Natural killer cell (primary cell): ENCODE measurements at regions not wholly inside any gene's neighbourhood (a gene's known extent, or its start where the extent isn't known, plus 50 kb on each side); places are given as distances from the start of the nearest gene placed in this dataset.

Experiments used
- ATAC-seq, 3 donors: fragments of 150-1000 bp in 2 of 3; fragments of 200-7000 bp in 1 of 3; cut with Tn5 transposase; 1 replicate in 1 of 3; 2 replicates in 2 of 3; pipeline ENCODE4 v1.10.0; 2021; ENCODE audit warnings: mild to moderate bottlenecking in 2 of 3, moderate library complexity in 2 of 3
- DNase-seq, 2 donors: peaks; one replicate each; pipeline versions ENCODE4 v3.0.0 to v3.0.0-alpha.2; 2013 to 2021; ENCODE audit warnings: mixed read lengths in 1 of 2
- H3K27ac ChIP-seq: one replicate; pipeline ENCODE4 v1.5.1; 2013; ENCODE audit warnings: mild to moderate bottlenecking, low read length
- H3K27me3 ChIP-seq: one replicate; pipeline ENCODE4 v1.6.1; 2013; ENCODE audit warnings: low read length; ENCODE audit not compliant: control insufficient read depth, insufficient read depth
- H3K36me3 ChIP-seq: one replicate; pipeline ENCODE4 v1.6.1; 2013; ENCODE audit warnings: low read length; ENCODE audit not compliant: control insufficient read depth, insufficient read depth
- H3K4me1 ChIP-seq: one replicate; pipeline ENCODE4 v1.6.1; 2013; ENCODE audit warnings: low read length; ENCODE audit not compliant: control insufficient read depth, insufficient read depth
- H3K4me3 ChIP-seq: one replicate; pipeline ENCODE4 v1.5.1; 2013; ENCODE audit warnings: low read length
- H3K9me3 ChIP-seq: one replicate; pipeline ENCODE4 v1.6.1; 2013; ENCODE audit warnings: low read length; ENCODE audit not compliant: control insufficient read depth, insufficient read depth
- H3K27ac Mint-ChIP-seq, 2 donors: one replicate each; pipeline ENCODE4 v1.8.0; 2022; ENCODE audit warnings: mild to moderate bottlenecking in 2 of 2, mixed read lengths in 2 of 2, moderate library complexity in 1 of 2
- H3K27me3 Mint-ChIP-seq, 2 donors: one replicate each; pipeline ENCODE4 v1.8.0; 2022; ENCODE audit warnings: low read depth in 2 of 2, mixed read lengths in 2 of 2
- H3K36me3 Mint-ChIP-seq: one replicate; pipeline ENCODE4 v1.8.0; 2022; ENCODE audit warnings: mixed read lengths
- H3K4me1 Mint-ChIP-seq, 2 donors: one replicate each; pipeline ENCODE4 v1.8.0; 2022; ENCODE audit warnings: mixed read lengths in 2 of 2
- H3K4me3 Mint-ChIP-seq: one replicate; pipeline ENCODE4 v1.8.0; 2022; ENCODE audit warnings: mild to moderate bottlenecking, moderate library complexity, mixed read lengths
- H3K9me3 Mint-ChIP-seq, 2 donors: one replicate each; pipeline ENCODE4 v1.8.0; 2022; ENCODE audit warnings: mixed read lengths in 2 of 2
- WGBS: methylation state at CpG from one replicate; pipeline ENCODE4 v1.1.7; 2013; ENCODE audit warnings: missing lambda C conversion rate; ENCODE audit not compliant: insufficient coverage; 5-methylcytosine and 5-hydroxymethylcytosine counted together
- intact Hi-C: fragments of 100-400 bp; cut with micrococcal nuclease; formaldehyde crosslinking; loops from one replicate; pipeline ENCODE4 v1.14.2; 2022
- TF ChIP-seq, protein P1 (sequence below): fragments of 200-600 bp; IDR thresholded peaks from one replicate; pipeline ENCODE4 v1.8.0; 2022; ENCODE audit warnings: antibody characterized with exemption

DNA sequence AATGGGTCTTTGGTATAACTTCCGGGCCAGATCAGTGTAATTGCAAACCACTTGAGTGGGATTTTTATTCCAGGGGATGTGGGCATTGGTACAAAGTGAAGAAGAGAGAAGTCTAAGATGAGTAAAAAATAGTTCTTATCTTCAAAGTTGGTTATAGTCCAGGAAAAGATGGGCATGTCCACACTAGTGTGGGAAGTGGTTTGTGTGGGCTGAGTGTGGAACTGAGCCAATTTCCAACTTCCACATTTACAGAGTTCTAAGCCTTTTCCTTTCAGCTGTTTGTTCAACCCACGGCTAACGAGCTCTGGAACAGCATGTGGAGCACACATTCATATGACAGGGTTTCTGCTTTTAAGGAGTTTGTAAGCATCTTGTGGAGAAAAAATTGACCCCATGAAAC, 72.3 kb upstream of the IFNGR1 start:
- Histone ChIP-seq H3K4me1 (peaks cover 12% of the 10 kb centered on the region), H3K27me3 (no peaks in the 10 kb centered on the region), H3K4me3 (no peak overlapping the region), H3K9me3 (no peaks in the 10 kb centered on the region), H3K27ac (no peak overlapping the region), H3K36me3 (no peaks in the 10 kb centered on the region)
- TF ChIP-seq, protein P1, sequence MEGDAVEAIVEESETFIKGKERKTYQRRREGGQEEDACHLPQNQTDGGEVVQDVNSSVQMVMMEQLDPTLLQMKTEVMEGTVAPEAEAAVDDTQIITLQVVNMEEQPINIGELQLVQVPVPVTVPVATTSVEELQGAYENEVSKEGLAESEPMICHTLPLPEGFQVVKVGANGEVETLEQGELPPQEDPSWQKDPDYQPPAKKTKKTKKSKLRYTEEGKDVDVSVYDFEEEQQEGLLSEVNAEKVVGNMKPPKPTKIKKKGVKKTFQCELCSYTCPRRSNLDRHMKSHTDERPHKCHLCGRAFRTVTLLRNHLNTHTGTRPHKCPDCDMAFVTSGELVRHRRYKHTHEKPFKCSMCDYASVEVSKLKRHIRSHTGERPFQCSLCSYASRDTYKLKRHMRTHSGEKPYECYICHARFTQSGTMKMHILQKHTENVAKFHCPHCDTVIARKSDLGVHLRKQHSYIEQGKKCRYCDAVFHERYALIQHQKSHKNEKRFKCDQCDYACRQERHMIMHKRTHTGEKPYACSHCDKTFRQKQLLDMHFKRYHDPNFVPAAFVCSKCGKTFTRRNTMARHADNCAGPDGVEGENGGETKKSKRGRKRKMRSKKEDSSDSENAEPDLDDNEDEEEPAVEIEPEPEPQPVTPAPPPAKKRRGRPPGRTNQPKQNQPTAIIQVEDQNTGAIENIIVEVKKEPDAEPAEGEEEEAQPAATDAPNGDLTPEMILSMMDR, result no peak
- H3K4me1 Mint-ChIP-seq, result peaks cover 7 to 13% of the 10 kb centered on the region in 2 donors
- DNase-seq, result peak in 1 of 2 donors; percentile 16
- 16% methylated on average over 1 of the region's 3 CpGs for WGBS
- H3K36me3 Mint-ChIP-seq, result no peaks in the 10 kb centered on the region
- H3K4me3 Mint-ChIP-seq, result no peak overlapping the region
- intact Hi-C loops, result no loop called here
- no peak overlapping the region for H3K27ac Mint-ChIP-seq
- ATAC-seq, result peak in 2 of 3 donors; percentile 35 to 85
- peaks cover 12 to 33% of the 10 kb centered on the region in 2 donors for H3K27me3 Mint-ChIP-seq
- no peaks in the 10 kb centered on the region for H3K9me3 Mint-ChIP-seq

DNA sequence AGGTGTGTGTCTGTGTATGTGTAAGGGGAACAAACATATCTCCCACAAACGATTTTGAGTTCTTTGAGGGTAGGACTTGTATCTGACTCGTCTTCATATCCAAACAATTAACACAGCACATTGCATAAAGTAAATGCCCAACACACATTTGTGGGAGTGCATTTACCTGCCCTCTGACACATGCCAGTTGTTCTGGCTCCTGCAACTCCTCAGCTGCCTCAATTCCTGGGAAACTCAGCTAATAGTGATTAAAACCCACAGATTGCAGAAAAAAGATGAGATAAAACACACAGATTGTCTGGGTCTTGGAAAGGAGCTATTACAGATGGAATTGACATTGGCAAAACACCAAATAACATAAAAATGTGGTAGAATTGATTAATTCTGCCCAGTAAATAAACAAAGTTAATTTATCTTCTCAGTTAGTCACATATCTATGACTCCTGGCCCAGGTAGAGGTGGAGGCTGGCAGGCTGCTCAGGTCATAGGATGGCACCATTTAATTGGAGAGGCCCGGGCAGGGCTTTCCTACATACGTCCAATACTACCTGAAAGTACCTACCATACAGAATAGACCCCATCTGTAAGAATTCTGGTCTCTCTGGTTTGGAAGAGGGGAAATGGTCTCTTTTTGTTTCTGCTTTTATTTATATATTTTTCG, 71.5 kb upstream of the IFNGR1 start:
- Histone ChIP-seq H3K36me3 (no peaks in the 10 kb centered on the region), H3K4me3 (no peak overlapping the region), H3K4me1 (peaks cover 12% of the 10 kb centered on the region), H3K9me3 (no peaks in the 10 kb centered on the region), H3K27me3 (no peaks in the 10 kb centered on the region), H3K27ac (no peak overlapping the region)
- H3K27me3 Mint-ChIP-seq, result peaks cover 12 to 31% of the 10 kb centered on the region in 2 donors
- H3K4me1 Mint-ChIP-seq, result peaks cover 7 to 13% of the 10 kb centered on the region in 2 donors
- intact Hi-C loops, result no loop called here
- TF ChIP-seq, protein P1, result no peak
- no peaks in the 10 kb centered on the region for H3K9me3 Mint-ChIP-seq
- H3K4me3 Mint-ChIP-seq, result no peak overlapping the region
- ATAC-seq (no peak), DNase-seq (no peak)
- WGBS, result 58% methylated on average over 2 of the region's 5 CpGs
- H3K27ac Mint-ChIP-seq, result no peak overlapping the region
- H3K36me3 Mint-ChIP-seq, result no peaks in the 10 kb centered on the region

DNA sequence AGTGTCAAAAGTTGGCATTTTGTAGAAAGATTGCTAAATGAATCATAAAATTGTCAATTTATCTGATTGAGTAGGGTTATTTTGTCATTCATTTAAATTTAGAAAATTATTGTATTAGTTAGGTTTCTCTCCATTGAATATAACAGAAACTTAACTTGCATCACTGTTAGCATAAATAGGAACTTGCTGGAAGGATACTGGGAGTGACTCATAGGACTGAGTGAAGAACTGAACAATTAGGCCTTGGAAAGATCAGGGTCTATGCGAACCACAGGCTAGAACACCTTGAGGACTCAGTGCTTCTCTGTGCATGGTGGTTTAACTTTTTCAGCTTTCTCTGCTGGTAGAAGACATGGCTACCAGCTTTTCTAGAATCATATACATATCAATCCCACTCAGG, 67.7 kb upstream of the IFNGR1 start:
- no peak overlapping the region for H3K27ac ChIP-seq
- Mint-ChIP-seq H3K36me3 (no peaks in the 10 kb centered on the region), H3K4me1 (peaks cover 20 to 27% of the 10 kb centered on the region in 2 donors), H3K4me3 (no peak overlapping the region), H3K9me3 (peaks cover 2% of the 10 kb centered on the region in 2 donors), H3K27me3 (peaks cover 28 to 49% of the 10 kb centered on the region in 2 donors), H3K27ac (no peak overlapping the region)
- H3K27me3 ChIP-seq, result no peaks in the 10 kb centered on the region
- 93% methylated on average over 1 of the region's 1 CpG for WGBS
- intact Hi-C loops, result no loop called here
- H3K4me1 ChIP-seq, result peaks cover 18% of the 10 kb centered on the region
- no peak for ATAC-seq
- no peak overlapping the region for H3K4me3 ChIP-seq
- DNase-seq, result no peak
- TF ChIP-seq, protein P1, result no peak
- H3K9me3 ChIP-seq, result no peaks in the 10 kb centered on the region
- H3K36me3 ChIP-seq, result no peaks in the 10 kb centered on the region

DNA sequence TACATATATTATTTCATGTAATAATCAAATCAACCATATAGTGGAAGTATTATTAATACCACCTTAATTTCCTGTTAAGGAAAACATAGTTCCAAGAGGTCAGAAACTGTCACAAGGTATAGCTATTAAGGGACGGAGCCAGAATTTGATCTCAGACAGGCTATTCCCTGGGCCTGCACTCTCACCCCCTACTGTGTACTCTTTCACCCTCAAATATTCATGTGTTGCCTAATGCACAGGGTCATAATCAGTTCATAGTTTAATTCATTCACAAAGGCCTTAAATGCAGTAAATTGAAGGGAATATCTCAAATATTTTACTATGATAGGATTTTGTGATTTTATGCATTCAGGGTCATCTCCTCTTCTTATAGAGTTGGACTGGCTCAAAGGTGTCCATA, 67.2 kb upstream of the IFNGR1 start:
- no peak overlapping the region for H3K4me3 Mint-ChIP-seq
- peaks cover 2% of the 10 kb centered on the region in 2 donors for H3K9me3 Mint-ChIP-seq
- DNase-seq (no peak), ATAC-seq (no peak)
- no peak overlapping the region for H3K4me3 ChIP-seq
- no peaks in the 10 kb centered on the region for H3K9me3 ChIP-seq
- TF ChIP-seq, protein P1, result no peak
- H3K4me1 Mint-ChIP-seq, result peaks cover 18 to 24% of the 10 kb centered on the region in 2 donors
- H3K36me3 ChIP-seq, result no peaks in the 10 kb centered on the region
- H3K27ac Mint-ChIP-seq, result no peak overlapping the region
- no peak overlapping the region for H3K27ac ChIP-seq
- H3K4me1 ChIP-seq, result peaks cover 15% of the 10 kb centered on the region
- intact Hi-C loops, result no loop called here
- H3K27me3 ChIP-seq, result no peaks in the 10 kb centered on the region
- no peaks in the 10 kb centered on the region for H3K36me3 Mint-ChIP-seq
- WGBS, result 100% methylated on average over 1 of the region's 1 CpG
- peaks cover 28 to 50% of the 10 kb centered on the region in 2 donors for H3K27me3 Mint-ChIP-seq
